Left ventricle myocardium superior (tissue), 1 donor: ENCODE measurements at regions not wholly inside any gene's neighbourhood (a gene's known extent, or its start where the extent isn't known, plus 50 kb on each side); places are given as distances from the start of the nearest gene placed in this dataset.

ENCODE experiments used
- ATAC-seq: fragments of 200-7000 bp; cut with Tn5 transposase; one replicate; pipeline ENCODE4 v1.9.1; 2020; ENCODE audit warnings: mild to moderate bottlenecking, moderate library complexity
- DNase-seq: peaks from one replicate; pipeline ENCODE4 v3.0.0-alpha.2; 2020
- intact Hi-C: fragments of 100-400 bp; cut with micrococcal nuclease; formaldehyde crosslinking; loops from one replicate; pipeline ENCODE4 v1.11.0; 2022
- donor health status: DM: no; HTN: yes; CAD: no; lungs with severe emphysema.

GRCh38 chr10:4119107-4119506 is 334.1 kb upstream of the KLF6 start:
- DNase-seq (no peak), ATAC-seq (no peak)
- intact Hi-C loops, result no loop called here

GRCh38 chr10:4117604-4118003 is 332.6 kb upstream of the KLF6 start:
- ATAC-seq (no peak), DNase-seq (no peak)
- intact Hi-C loops, result no loop called here

GRCh38 chr10:4111643-4112042 is 326.6 kb upstream of the KLF6 start:
- intact Hi-C loops, result no loop called here
- ATAC-seq (no peak), DNase-seq (no peak)

- DNase-seq (no peak), ATAC-seq (no peak)
- intact Hi-C loops, result no loop called here
Observed at GRCh38 chr10:4109469-4109868, 324.5 kb upstream of the KLF6 start.

- intact Hi-C loops, result no loop called here
- DNase-seq, result no peak
- peak; percentile 40 for ATAC-seq
Observed at GRCh38 chr10:4108693-4109092, 323.7 kb upstream of the KLF6 start.

- intact Hi-C loops, result no loop called here
- ATAC-seq (no peak), DNase-seq (no peak)
Observed at GRCh38 chr10:4107285-4107851, 322.4 kb upstream of the KLF6 start.

GRCh38 chr10:4103603-4104002 is 318.6 kb upstream of the KLF6 start:
- ATAC-seq (no peak), DNase-seq (no peak)
- intact Hi-C loops, result no loop called here

- no peak for DNase-seq
- intact Hi-C loops, result no loop called here
- ATAC-seq, result no peak
Observed at GRCh38 chr10:4102802-4103344, 317.9 kb upstream of the KLF6 start.

GRCh38 chr10:4101918-4102654 is 317.1 kb upstream of the KLF6 start:
- intact Hi-C loops, result no loop called here
- ATAC-seq (peak; percentile 98), DNase-seq (no peak)

GRCh38 chr10:4100380-4100779 is 315.4 kb upstream of the KLF6 start:
- no peak for DNase-seq
- intact Hi-C loops, result no loop called here
- ATAC-seq, result no peak

- no peak for DNase-seq
- intact Hi-C loops, result no loop called here
- ATAC-seq, result no peak
Observed at GRCh38 chr10:4099202-4099601, 314.2 kb upstream of the KLF6 start.

GRCh38 chr10:4095166-4095917 is 310.3 kb upstream of the KLF6 start:
- intact Hi-C loops, result no loop called here
- DNase-seq (no peak), ATAC-seq (no peak)

- intact Hi-C loops, result no loop called here
- no peak for DNase-seq
- ATAC-seq, result no peak
Observed at GRCh38 chr10:4094751-4095150, 309.7 kb upstream of the KLF6 start.

- no peak for DNase-seq
- intact Hi-C loops, result no loop called here
- no peak for ATAC-seq
Observed at GRCh38 chr10:4093438-4093837, 308.4 kb upstream of the KLF6 start.

GRCh38 chr10:4088354-4089066 is 303.5 kb upstream of the KLF6 start:
- intact Hi-C loops, result no loop called here
- ATAC-seq, result no peak
- no peak for DNase-seq

GRCh38 chr10:4086131-4086898 is 301.3 kb upstream of the KLF6 start:
- ATAC-seq, result peak; percentile 32
- intact Hi-C loops, result no loop called here
- no peak for DNase-seq

- DNase-seq (no peak), ATAC-seq (peak; percentile 89)
- intact Hi-C loops, result no loop called here
Observed at GRCh38 chr10:4083509-4084003, 298.5 kb upstream of the KLF6 start.

- ATAC-seq, result peak; percentile 4
- DNase-seq, result no peak
- intact Hi-C loops, result no loop called here
Observed at GRCh38 chr10:4082861-4083260, 297.9 kb upstream of the KLF6 start.

- intact Hi-C loops, result no loop called here
- ATAC-seq (peak; percentile 47), DNase-seq (peak; percentile 57)
Observed at GRCh38 chr10:4081685-4082111, 296.7 kb upstream of the KLF6 start.
